ENCODE measurements at regions not wholly inside any gene's neighbourhood (a gene's known extent, or its start where the extent isn't known, plus 50 kb on each side); places are given as distances from the start of the nearest gene placed in this dataset.

- H3K36me3 ChIP-seq (replicated peaks in 1 of 2; ENCODE audit: control insufficient read depth in 1 of 2, insufficient read depth in 2 of 2, low read length in 2 of 2): no peaks in the 10 kb centered on the region
- no peak for TF ChIP-seq CTCF (IDR thresholded peaks at IDR 0.05)
- Mint-ChIP-seq H3K9me3 (peaks cover 0 to 6% (median 0%) of the 10 kb centered on the region in 7 donors), H3K4me3 (no peak overlapping the region), H3K27me3 (ENCODE audit: low read depth in 3 of 3) (peaks cover 0 to 4% (median 0%) of the 10 kb centered on the region in 3 donors), H3K4me1 (no peaks in the 10 kb centered on the region), H3K36me3 (no peaks in the 10 kb centered on the region), H3K27ac (no peak overlapping the region)
- no peaks in the 10 kb centered on the region for H3K79me2 ChIP-seq (ENCODE audit: insufficient read depth, low read length)
- H3K4me1 ChIP-seq (ENCODE audit: control insufficient read depth in 1 of 2, insufficient read depth in 2 of 2, low read length in 2 of 2): no peaks in the 10 kb centered on the region
- DNase-seq: no peak
- intact Hi-C loops (cut with micrococcal nuclease): no loop called here
- no peak overlapping the region for H3K4me3 ChIP-seq (replicated peaks in 1 of 3; ENCODE audit: low read depth in 2 of 3, low read length in 3 of 3)
- H4K20me1 ChIP-seq (ENCODE audit: insufficient read depth, low read length): no peaks in the 10 kb centered on the region
- no peaks in the 10 kb centered on the region for H3K9me3 ChIP-seq (replicated peaks in 1 of 2; ENCODE audit: control insufficient read depth in 1 of 2, insufficient read depth in 1 of 2, low read length in 2 of 2)
- WGBS (ENCODE audit: insufficient coverage): no CpG with 5 or more reads among the region's 1 CpG
- H3K27ac ChIP-seq (ENCODE audit: low read depth in 1 of 2, low read length in 2 of 2): no peak overlapping the region
- no peak overlapping the region for H3K9ac ChIP-seq (ENCODE audit: insufficient read depth, low read length, poor library complexity, severe bottlenecking)
- H2AFZ ChIP-seq (ENCODE audit: insufficient read depth, low read depth, low read length, poor library complexity, severe bottlenecking): no peak overlapping the region
- no peak overlapping the region for H3K4me2 ChIP-seq (replicated peaks; ENCODE audit: extremely low read depth, low read length, poor library complexity, severe bottlenecking)
- no peaks in the 10 kb centered on the region for H3K27me3 ChIP-seq (ENCODE audit: control insufficient read depth in 2 of 2, insufficient read depth in 2 of 2, low read length in 2 of 2)
These were observed 412.4 kb downstream of the FOXG1 start for GRCh38 chr14:29178971-29179370.

GRCh38 chr14:29191092-29191491 lies 424.5 kb downstream of the FOXG1 start:
- no peaks in the 10 kb centered on the region for H3K4me1 ChIP-seq (ENCODE audit: control insufficient read depth in 1 of 2, insufficient read depth in 2 of 2, low read length in 2 of 2)
- no peak overlapping the region for H3K27ac ChIP-seq (ENCODE audit: low read depth in 1 of 2, low read length in 2 of 2)
- peaks cover 0 to 4% of the 10 kb centered on the region in 2 donors for H3K9me3 ChIP-seq (replicated peaks in 1 of 2; ENCODE audit: control insufficient read depth in 1 of 2, insufficient read depth in 1 of 2, low read length in 2 of 2)
- Mint-ChIP-seq H3K36me3 (no peaks in the 10 kb centered on the region), H3K4me3 (no peak overlapping the region), H3K27ac (no peak overlapping the region), H3K27me3 (ENCODE audit: low read depth in 3 of 3) (no peaks in the 10 kb centered on the region), H3K4me1 (no peaks in the 10 kb centered on the region), H3K9me3 (peaks cover 0 to 10% (median 2%) of the 10 kb centered on the region in 7 donors)
- H3K4me2 ChIP-seq (replicated peaks; ENCODE audit: extremely low read depth, low read length, poor library complexity, severe bottlenecking): no peak overlapping the region
- TF ChIP-seq CTCF (IDR thresholded peaks at IDR 0.05): no peak
- no peaks in the 10 kb centered on the region for H3K27me3 ChIP-seq (ENCODE audit: control insufficient read depth in 2 of 2, insufficient read depth in 2 of 2, low read length in 2 of 2)
- no peak for DNase-seq
- H3K9ac ChIP-seq (ENCODE audit: insufficient read depth, low read length, poor library complexity, severe bottlenecking): no peak overlapping the region
- H3K36me3 ChIP-seq (replicated peaks in 1 of 2; ENCODE audit: control insufficient read depth in 1 of 2, insufficient read depth in 2 of 2, low read length in 2 of 2): no peaks in the 10 kb centered on the region
- no peaks in the 10 kb centered on the region for H3K79me2 ChIP-seq (ENCODE audit: insufficient read depth, low read length)
- intact Hi-C loops (cut with micrococcal nuclease): no loop called here
- no peak overlapping the region for H3K4me3 ChIP-seq (replicated peaks in 1 of 3; ENCODE audit: low read depth in 2 of 3, low read length in 3 of 3)
- H2AFZ ChIP-seq (ENCODE audit: insufficient read depth, low read depth, low read length, poor library complexity, severe bottlenecking): no peak overlapping the region
- H4K20me1 ChIP-seq (ENCODE audit: insufficient read depth, low read length): no peaks in the 10 kb centered on the region
